ENCODE measurements at regions not wholly inside any gene's neighbourhood (a gene's known extent, or its start where the extent isn't known, plus 50 kb on each side); places are given as distances from the start of the nearest gene placed in this dataset.

- TF ChIP-seq CTCF (IDR thresholded peaks at IDR 0.05) (no peak), ZFX (IDR thresholded peaks at IDR 0.05; ENCODE audit: borderline replicate concordance) (no peak)
These were observed 77.8 kb upstream of the PIP4K2A start for GRCh38 chr10:22792161-22792560.

Measured in 22Rv1 (cell line).